ENCODE measurements at regions not wholly inside any gene's neighbourhood (a gene's known extent, or its start where the extent isn't known, plus 50 kb on each side); places are given as distances from the start of the nearest gene placed in this dataset.

DNA sequence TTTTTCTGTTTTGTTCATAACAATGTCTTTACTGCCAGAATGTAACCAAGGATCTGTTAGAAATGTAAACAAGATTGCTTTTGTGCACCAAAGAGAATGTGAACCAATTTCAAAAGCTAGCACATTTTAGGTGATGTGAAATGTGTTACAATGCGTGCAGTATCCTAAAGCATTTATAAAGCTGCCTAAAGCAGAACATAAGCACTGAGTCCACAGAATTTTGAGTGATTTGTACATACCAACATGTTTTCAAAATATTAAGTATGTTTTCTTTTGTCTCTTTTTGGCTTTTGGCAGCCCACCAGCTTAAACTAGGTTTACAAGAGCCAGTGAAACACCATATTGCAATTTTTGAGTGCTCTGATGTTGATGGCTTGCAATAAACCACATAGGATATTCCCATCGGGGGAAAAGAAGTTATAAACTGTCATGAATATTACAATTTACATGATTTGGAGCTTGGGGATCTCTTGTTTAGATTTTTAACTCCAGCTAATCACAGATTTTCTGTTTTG lies 364.0 kb downstream of the ZIC1 start:
- no peak for DNase-seq

- no peak for DNase-seq
These were observed 366.2 kb downstream of the ZIC1 start for GRCh38 chr3:147775411-147775810.

- DNase-seq: no peak
These were observed 366.8 kb downstream of the ZIC1 start for GRCh38 chr3:147775816-147776530.

- DNase-seq: no peak
These were observed 384.7 kb downstream of the ZIC1 start for GRCh38 chr3:147793841-147794240.

DNA sequence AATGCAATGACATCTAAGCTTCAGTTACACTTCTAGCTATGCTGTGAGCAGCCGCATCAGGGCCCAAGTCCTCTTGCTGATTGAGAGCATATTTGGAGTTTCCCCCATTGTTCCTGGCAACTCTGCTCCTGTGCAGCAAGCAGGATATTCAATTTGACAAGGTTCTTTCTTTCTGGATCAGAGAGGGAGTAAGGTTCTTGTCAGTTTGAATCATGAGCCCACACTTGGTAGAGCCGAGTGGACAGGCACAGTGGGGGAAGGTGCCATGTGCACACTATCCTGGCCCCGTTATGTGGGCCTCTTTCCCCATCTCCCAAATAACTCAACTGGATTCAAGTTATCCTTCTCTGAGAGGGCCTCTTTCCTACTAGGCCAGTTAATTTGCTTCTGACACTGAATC lies 385.4 kb downstream of the ZIC1 start:
- no peak for DNase-seq

DNA sequence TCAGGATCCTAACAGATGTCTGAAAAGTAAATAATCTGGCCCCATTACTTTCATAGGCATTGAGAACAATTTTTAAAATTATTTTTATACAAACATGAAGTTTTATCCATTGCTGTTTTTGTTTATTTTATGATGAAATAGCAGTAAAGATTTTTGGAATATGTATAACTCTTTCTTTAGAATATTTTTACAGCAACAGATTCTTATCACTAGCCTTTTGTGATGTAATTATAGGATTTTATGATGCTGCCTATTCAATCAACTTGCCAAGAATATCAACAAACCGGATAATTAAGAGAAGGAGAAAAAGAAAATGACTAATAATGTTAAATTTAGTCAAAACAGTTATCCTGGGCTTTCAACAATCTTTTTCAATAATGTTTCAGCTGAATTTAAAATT lies 386.3 kb downstream of the ZIC1 start:
- no peak for DNase-seq

DNA sequence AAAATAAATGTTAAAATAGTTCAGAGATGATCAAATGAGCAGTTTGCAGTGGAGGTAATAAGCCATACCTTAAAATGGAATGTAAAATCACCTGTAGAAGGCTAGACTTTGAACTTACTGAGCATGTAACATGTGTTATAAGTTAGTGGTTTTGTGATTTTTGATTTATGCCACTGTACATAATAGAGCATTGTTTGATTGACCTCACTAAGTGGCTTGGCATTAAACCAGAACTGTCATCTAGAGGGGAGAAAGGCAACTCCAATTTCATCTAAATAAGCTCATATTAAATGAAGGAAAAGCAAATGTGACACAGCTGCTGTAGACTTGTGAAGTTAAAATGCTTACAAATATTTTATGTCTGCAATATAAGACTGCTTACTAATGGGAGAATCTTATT lies 387.9 kb downstream of the ZIC1 start:
- no peak for DNase-seq

DNA sequence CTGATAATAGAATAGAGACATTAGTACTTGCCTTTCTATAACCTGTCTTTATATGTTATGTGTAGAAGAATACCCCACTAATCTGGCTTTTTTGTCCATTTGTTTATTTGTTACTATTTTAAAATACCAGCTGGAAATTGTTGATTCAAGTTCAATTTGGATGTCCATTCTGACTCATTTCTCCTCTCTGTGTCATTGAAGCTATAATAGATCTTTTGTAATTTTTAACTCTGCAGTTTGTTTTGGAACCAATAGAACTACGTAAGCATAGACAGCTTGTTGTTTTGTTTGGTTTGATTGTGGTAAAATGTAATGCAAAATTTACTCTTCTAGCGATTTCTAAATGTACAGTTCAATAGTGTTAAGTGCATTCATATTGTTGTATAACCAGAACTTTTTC lies 390.4 kb downstream of the ZIC1 start:
- DNase-seq: no peak

DNA sequence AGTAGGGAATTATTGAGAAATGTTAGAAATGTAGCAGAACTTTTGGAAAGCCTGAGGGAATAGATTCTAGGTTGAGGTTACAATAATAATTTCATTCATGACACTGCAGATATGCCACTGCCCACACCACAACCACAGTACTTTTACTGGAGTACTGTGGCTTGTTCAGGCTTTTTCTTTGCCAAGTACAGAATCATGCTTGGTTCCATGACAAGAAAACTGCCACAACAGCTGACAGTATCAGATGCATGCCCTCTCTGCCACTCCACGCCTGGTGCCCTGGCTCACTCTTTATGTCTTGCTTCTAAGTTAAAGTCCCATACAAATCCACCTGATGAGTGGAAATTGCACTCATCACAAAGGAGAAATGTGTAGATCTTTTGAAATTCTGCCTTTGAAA lies 398.6 kb downstream of the ZIC1 start:
- no peak for DNase-seq

DNA sequence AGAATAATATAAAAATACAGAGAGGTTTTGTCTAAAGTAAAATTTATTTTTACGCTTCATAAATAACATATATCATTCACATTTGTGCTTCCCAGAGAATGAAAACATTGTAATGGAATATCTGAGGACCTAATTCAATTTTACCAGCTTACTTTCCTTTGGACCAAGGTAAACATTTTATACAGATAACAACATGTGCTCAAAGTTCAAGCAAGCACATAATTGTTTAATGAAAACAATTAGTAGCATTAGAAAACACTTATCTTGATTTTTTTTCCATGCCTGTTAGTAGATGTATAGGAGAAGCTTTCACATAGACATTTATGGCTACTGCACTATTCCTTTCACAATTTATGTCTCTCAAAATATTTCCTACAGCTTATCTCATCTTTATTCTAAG lies 400.0 kb downstream of the ZIC1 start:
- DNase-seq: no peak

- no peak for DNase-seq
These were observed 403.2 kb downstream of the ZIC1 start for GRCh38 chr3:147812186-147812911.

DNA sequence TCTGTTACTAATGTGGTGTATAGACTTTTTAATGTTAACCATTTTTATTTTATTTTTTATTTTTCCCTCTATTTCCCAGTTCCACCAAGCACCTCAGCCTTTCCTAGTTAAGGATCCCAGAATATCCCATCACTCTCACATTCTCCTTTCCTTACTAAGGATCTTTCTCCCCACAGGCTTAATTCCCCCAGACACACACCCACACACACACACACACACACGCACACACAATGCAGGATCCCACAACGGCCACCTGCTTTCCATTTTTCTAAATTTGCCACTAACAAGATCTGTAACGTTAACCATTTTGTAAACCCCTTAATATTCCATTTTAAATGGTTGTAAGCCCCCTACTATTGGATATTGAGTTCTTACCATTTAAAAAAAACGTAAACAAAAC lies 404.1 kb downstream of the ZIC1 start:
- no peak for DNase-seq

DNA sequence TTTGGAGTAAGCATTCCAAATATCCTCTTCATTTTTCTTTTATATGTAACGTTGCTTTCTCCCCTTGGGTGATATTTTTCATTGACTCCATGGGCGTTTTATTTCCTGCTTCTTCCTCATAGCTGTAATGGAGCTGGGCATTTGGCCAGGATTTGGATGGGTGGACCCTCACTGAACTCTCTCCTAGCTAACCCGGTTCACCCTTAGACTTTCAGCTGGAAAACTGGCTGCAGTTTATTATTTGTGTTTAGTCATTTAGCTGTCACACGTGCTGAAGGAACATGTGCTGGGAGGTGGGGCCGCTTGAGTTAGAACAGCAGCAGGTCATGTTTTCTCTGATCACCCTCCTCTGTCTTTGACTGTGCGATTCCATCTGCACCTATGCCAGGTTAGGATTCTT lies 407.6 kb downstream of the ZIC1 start:
- DNase-seq: no peak

GRCh38 chr3:147832611-147833010 lies 423.4 kb downstream of the ZIC1 start:
- DNase-seq: no peak

DNA sequence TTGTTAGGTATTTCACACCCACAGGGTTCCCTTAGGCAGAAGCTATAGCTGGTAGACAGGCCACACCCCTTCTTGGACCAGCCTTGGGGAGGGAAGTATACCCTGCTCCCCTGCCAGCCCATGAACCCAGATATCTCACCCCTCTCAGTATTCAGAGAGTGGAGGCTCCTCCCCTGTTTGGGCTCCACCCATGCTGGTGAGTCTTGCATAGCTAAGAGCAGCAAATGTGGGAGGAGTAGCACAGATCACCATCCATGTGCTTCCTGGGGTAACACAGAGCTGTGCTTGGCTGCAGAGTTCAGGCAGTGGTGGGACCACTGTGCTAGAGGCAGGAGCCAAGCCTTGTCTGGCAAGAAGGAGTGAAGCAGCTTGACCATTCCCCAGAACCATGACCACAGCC lies 427.2 kb downstream of the ZIC1 start:
- DNase-seq: no peak

- no peak for DNase-seq
These were observed 429.5 kb downstream of the ZIC1 start for GRCh38 chr3:147838652-147839051.

DNA sequence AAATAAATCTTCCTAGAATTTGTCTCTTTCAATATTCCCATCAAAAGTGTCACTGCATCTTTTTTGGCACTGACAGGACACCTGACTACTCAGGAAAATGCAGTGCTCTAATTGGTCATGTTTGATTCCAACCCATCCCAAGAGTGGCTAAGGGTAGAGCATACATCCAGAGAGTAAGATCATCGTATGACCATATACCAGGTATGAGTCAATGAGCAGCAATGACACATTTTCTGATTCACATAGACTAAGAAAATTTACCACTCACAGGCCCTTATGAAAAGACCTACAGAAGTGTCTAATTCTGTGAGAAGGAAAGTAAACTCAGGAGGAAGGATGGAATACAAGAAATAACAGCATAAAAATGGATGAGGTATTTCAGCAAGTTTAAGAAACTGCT lies 434.2 kb downstream of the ZIC1 start:
- no peak for DNase-seq

DNA sequence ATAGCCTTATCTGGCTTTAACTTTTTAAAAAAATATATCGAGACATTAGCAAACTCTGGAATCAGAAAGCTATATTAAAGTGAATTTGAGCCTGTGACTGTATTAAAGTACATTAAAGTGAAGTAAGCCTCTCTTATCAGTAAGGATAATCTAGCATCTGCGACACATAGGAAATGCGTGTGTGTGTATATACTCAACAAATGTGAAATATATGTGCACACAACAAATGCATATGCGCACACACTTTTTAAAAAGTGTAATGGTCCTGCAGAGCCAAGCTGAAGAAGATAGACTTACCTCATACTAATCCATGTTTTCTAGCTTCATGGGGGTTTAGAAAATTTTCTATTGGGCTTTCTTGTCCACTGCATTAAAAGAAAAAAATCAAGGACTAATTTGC lies 437.1 kb downstream of the ZIC1 start:
- DNase-seq: no peak

- DNase-seq: no peak
These were observed 437.8 kb downstream of the ZIC1 start for GRCh38 chr3:147846854-147847478.

DNA sequence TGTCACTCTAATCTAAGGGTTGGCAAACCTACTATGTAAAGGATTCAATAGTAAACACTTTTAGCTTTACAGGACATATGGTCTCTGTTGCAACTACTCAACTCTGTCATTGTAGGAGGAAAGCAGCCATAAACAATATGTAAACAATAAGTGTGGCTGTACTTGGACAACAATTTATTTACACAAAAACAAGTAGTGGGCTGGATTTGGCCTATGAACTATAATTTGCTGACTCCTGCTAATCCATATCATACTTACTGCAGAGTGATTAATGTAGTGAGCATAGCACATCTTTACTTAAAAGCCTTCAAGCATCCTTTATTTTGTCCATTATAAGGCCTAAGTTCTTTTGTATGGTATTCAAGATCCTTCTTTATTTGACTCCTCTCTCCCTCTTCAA lies 441.9 kb downstream of the ZIC1 start:
- DNase-seq: no peak

DNA sequence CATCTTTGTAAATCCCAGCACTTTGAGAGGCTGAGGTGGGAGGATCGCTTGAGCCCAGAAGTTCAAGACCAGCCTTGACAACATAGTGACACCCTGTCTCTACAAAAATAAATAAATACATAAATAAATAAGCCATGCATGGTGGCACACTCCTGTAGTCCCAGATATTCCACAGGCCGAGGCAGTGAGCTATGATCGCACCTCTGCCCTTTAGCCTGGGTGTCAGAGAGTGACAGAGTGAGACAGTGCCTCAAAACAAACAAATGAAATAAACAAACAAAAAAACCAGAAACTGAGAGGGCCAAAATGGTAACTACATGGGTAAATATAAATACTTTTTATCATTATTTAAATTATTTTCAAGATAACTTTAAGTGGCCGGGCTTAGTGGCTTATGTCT lies 445.4 kb downstream of the ZIC1 start:
- no peak for DNase-seq

DNA sequence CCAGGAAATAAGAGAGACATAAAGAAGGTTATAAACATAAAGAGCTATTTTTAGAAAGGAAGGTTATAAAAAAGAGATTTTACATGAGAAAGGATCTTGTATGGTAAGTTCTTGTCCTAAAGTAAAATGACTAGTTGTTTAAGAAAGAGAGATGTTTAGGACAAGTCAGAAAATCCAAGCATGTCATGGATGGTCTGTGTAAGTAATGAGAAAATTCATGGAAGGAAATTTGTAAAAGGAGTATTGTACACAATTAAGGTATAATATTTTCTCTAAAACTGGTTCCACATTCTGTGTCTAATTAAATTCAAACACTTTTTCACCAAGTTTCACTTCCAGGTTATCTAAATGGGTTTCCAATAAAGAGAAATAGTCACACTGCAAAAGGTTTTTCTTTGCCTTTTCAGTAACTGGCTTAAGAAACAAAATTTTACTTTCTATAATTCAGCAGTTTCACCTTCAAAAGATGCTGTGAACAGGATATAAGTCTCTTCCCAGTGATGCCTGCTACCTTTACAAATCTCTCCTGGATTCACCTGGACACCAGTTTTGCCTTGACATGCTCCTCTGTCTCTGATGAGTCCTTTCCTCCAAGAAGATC lies 455.7 kb downstream of the ZIC1 start:
- no peak for DNase-seq

DNA sequence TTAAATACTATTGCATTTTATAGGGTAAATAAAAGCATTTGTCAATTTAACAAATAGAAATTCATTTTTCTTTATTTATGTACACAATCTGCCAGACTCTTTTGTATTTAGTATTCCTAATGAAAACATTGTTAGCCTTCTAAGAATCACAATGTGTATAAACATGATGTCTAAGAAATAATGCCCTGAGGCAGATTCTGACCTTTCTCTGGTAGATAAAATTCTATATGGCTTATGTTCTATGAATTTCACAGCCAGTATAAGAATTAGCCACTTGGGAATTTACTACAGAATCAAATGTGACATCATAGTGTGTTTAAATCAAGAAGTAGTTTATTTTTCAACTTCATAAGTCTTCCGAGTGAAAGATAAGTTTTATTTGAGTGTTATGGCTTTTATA lies 457.4 kb downstream of the ZIC1 start:
- no peak for DNase-seq

GRCh38 chr3:147872568-147872967 lies 463.4 kb downstream of the ZIC1 start:
- no peak for DNase-seq

Measured in NCI-H2171 treated with DMSO at 0.1 percent for 48 hours (cell line).